Lower leg skin (tissue), 3 donors: ENCODE measurements at regions not wholly inside any gene's neighbourhood (a gene's known extent, or its start where the extent isn't known, plus 50 kb on each side); places are given as distances from the start of the nearest gene placed in this dataset.

ENCODE experiments used
- CTCF ChIP-seq, 3 donors: fragments of 450-650 bp; IDR thresholded peaks; one replicate each; pipeline ENCODE4 v1.5.1; 2016; ENCODE audit warnings: antibody characterized with exemption in 3 of 3, mild to moderate bottlenecking in 3 of 3, moderate library complexity in 2 of 3
- POLR2A ChIP-seq, 2 donors: fragments of 450-650 bp; IDR thresholded peaks; one replicate each; pipeline ENCODE4 v1.6.1; 2016 to 2017; ENCODE audit warnings: antibody characterized with exemption in 2 of 2, mild to moderate bottlenecking in 1 of 2, moderate library complexity in 1 of 2

- no peak for TF ChIP-seq CTCF (IDR thresholded peaks at IDR 0.05)
- TF ChIP-seq POLR2A (IDR thresholded peaks at IDR 0.05): no peak
Observed at GRCh38 chr1:42013881-42014470, 95.3 kb upstream of the HIVEP3 start.
